Nucleus accumbens (tissue), 56 donors: ENCODE measurements at regions not wholly inside any gene's neighbourhood (a gene's known extent, or its start where the extent isn't known, plus 50 kb on each side); places are given as distances from the start of the nearest gene placed in this dataset.
A peak's percentile ranks its signal among the peaks of the same experiment; 100 is the strongest.
"Not testable (repeated sequence)": the region's sequence is repeated elsewhere in the genome, so short reads cannot be mapped to it uniquely, and the experiment has no call there.

Source experiments
- DNase-seq, 56 donors: peaks; one replicate each; lab custom pipeline; 2025; lab: John Stamatoyannopoulos, UW

DNA sequence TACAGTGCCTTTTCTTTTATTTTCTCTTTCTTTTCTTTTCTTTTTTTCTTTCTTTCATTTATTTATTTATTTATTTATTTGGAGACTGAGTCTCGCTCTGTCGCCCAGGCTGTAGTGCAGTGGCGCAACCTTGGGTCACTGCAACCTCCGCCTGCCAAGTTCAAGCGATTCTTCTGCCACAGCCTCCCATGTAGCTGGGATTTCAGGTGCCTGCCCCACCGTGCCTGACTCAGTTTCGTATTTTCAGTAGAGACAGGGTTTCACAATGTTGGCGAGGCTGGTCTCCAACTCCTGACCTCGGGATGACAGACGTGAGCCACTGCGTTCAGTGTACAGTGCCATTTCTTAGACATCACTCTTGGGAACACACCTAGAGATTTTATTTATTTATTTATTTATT, 110.0 kb upstream of the ANKRD30BL start:
- not testable (repeated sequence) for DNase-seq

- DNase-seq, result no peak
These were observed 111.0 kb upstream of the ANKRD30BL start for GRCh38 chr2:132272713-132273112.

DNA sequence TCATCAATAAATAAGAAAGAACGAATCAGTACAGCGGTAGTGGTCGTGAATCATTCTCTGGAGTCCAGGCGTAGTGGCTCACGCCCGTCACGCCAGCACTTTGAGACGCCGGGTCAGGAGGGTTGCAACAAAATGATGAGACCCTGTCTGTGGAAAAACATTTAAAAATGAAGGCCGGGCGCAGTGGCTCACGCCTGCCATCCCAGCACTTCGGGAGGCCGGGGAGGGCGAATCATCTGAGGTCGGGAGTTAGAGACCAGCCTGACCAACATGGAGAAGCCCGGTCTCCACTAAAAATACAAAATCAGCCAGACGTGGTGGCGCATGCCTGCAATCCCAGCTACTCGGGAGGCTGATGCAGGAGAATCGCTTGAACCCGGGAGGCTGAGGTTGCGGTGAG, 111.8 kb upstream of the ANKRD30BL start:
- not testable (repeated sequence) for DNase-seq

- no peak for DNase-seq
These were observed 112.2 kb upstream of the ANKRD30BL start for GRCh38 chr2:132274000-132274399.

GRCh38 chr2:132275396-132275795, 113.6 kb upstream of the ANKRD30BL start:
- no peak for DNase-seq

DNA sequence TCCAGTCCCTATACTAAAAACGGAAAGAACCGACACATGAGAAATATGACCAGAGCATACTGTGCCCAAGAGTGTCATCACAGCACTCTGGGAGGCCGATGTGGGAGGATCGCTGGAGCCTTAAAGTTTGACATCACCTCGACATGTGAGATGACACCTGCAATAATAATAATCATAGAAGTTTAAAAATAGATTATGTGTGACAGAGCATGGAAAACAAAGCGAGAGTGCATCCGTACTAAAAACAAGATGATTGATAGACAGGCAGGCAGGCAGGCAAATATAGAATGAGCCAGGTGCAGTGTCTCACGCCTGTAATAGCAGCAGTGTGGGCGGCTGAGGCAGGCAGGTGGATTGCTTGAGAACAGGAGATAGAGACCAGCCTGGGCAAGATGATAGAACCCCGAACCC, 114.8 kb upstream of the ANKRD30BL start:
- no peak for DNase-seq

DNA sequence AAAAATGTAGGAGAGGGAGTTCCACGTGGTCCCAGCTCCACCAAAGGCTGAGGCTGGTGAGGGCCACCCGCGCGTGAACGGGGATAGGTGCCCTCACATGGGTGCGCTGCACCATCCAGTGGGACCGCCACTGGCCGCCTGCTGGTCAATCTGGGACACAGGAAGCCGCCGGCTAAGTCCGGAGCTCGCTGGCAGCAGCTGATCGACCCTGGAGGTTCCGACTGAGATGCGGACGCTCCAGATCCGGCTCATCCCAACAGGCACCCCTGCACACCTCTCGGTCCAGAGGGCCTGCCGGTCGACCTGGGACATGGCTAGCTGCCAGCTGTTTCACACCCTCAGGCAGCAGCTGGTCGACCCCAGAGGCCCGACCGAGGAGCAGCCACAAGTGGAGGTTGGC, 116.5 kb upstream of the ANKRD30BL start:
- DNase-seq, result no peak

DNA sequence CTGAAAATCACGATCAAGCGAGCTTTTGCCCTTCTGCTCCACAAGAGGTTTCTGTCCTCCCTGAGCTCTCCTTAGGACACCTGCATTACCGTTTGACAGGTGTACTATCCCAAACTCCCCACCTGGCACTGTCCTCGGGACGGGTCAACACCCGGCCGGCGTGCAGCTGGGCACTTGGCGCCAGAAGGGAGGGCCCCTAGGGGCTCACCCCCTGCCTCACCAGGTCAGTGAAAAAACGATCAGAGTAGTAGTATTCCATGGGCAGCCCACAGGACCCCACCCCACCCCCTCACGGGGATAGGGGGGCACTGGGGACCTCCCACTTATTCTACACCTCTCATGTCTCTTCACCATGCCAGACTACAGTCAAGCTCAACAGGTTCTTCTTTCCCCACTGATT, 117.6 kb upstream of the ANKRD30BL start:
- DNase-seq, result no peak

GRCh38 chr2:132279930-132280615, 118.3 kb upstream of the ANKRD30BL start:
- no peak for DNase-seq

- DNase-seq, result no peak
These were observed 119.2 kb upstream of the ANKRD30BL start for GRCh38 chr2:132280912-132281311.

GRCh38 chr2:132282104-132282503, 120.4 kb upstream of the ANKRD30BL start:
- not testable (repeated sequence) for DNase-seq

DNA sequence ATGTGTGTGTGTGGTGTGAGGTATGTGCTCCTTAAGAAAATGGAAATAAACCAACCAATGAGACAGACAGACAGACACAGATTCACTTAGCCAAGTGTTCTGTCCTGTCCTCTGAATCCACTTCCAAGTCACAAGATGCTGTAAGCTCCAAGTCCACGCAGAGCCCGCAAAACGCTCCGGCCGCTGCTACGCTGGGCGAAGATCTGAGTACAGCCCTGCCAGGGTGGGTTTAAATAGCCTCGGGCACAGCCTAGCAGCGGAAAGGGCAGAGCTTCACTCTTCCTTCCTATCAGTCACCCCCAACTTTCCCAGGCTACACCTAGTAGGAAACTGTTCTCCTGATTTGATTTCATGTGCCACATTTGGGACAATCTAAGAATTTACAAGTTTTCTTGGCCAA, 121.2 kb upstream of the ANKRD30BL start:
- no peak for DNase-seq

DNA sequence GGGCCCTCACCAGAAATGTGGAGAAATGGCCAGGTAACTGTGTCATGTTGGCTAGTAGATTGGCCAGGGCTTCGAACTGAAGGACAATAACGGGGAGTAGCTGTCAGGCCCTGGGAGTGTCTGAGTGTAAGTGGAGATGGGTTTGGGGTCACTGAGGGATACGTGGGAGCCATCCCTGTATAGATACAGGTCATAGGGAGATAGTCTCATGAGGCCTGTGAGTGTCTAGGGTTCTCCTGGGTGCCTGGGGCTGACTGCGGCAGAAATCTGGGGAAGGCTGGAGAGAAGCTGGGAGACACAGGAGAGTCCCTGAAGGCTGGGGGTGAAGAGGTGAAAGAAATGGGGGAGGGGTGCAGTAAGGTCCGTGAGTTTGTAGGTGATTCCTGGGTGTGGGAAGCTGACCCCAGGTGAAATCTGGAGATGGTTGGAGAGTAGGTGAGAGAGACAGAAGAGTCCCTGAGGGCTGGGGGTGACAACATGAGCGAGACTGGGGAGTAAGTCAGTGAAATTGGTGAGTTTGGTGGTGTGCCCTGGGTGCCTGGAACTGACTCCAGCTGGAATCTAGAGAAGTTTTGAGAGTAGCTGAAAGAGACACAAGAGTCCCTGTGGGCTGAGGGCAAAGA, 124.6 kb upstream of the ANKRD30BL start:
- DNase-seq, result not testable (repeated sequence)

DNA sequence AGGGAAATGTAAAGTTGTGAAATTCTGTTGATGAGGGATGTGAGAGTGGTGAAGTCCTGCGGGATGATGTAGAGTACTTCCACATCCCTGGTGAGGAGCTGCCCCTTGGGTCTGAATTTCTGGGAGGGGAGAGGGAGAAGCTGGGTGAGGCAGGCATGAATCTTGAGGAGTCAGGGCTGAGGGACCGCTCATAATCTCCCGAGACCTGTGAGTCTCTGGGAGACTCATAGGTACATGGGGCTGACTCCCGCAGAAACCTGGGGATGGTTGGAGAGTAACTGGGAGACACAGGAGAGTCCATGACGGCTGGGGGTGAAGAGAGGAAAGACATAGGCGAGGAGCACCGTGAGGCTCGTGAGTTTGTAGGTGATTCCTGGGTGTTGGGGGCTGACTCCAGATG, 126.2 kb upstream of the ANKRD30BL start:
- DNase-seq, result not testable (repeated sequence)

DNA sequence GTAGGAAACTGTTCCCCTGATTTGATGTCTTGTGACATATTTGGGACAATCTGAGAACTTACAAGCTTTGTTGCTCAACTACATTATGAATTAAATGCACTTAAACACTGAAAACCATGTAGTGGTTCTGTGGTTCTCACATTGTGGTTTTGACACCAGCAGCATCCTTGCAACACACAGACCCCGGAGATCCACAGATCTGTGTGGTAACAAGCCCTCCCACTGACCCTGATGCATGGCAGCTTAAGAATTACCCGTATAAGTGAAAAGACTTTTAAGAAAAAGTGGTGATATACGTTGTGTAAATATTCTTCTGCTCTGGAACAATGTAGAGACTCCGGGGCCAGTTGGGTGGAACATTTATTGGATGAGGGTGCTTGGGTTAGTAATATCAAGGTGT, 127.4 kb upstream of the ANKRD30BL start:
- not testable (repeated sequence) for DNase-seq

DNA sequence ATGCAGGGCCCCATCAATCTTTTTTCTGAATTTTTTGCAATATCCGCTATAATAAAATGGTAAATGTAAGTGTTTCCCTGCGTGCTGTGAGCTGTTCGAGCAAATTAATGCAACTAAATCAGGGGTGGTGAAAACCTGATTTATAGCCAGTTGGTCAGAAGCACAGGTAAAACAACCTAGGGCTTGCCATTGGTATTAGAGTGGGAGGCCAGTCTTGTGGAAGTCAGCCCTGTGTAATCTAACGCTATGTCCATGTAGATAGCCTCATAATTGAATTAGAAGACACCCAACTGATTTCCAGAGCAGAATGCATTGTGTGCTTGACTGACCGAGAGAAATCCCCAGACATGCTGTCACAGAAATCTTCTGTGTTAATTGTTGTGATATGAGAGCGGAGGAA, 126.8 kb upstream of the GPR39 start:
- not testable (repeated sequence) for DNase-seq

DNA sequence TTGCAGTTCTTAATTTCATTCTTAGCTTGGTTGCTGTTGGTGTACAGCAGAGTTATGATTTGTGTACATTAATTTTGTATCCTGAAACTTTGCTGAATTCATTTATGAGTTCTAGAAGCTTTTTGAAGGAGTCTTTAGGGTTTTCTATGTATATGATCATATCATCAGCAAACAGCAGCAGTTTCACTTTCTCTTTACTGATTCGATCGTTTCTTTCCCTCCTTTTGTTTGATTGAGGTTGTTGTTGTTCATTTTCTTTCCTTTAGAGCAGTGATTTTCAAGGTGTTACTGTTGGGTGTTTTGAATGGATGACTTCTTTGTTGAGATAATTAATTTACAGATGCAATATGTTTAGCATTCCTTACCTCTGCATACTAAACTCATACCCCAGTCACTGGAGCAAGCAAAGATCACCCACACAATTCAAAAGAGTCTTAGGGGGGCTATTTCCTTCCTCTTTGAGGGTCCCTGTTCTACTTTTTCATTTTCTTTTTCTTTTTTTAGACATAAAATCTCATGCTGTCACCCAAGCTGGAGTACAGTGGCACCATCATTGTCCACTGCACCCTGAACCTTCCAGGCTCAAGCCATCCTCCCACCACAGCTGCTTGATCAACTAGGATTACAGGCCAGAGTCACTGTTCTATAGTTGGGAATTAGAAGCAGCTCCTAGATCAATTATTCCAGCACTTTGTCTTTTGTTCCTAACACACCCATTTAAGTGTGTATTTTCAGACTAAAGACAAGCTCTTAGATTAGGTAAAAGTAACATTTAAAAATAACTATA, 115.8 kb upstream of the GPR39 start:
- DNase-seq, result not testable (repeated sequence)

- peak; percentile 23 to 91 (median 76) for DNase-seq
These were observed 111.8 kb upstream of the GPR39 start for GRCh38 chr2:132304661-132305380.

DNA sequence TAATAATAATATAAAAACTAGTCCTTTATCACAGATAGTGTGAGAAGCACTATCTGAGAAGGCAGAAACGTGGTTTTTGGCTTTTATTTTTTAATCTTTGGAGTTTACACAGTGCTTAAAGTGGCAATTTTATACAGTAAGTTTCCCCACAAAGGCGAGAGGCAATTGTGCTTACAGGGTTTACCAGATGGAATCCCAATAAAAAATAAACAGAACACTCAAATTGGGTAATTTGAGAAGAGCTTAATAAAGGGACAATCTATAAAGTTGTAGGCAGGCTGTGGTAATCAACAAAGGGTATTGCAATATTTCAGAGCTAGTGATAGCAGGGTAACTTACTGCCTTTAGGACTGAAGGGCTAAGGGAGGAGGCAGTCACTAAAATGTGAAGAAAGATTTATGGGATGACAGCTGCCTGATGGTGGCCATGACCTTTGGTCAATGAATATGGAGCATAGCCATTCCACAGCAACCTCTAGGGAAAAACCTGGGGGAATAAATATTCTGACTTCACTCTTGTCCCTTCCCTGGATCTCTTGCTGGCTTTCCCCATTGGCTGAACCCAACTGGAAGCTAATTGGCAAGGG, 108.9 kb upstream of the GPR39 start:
- not testable (repeated sequence) for DNase-seq

DNA sequence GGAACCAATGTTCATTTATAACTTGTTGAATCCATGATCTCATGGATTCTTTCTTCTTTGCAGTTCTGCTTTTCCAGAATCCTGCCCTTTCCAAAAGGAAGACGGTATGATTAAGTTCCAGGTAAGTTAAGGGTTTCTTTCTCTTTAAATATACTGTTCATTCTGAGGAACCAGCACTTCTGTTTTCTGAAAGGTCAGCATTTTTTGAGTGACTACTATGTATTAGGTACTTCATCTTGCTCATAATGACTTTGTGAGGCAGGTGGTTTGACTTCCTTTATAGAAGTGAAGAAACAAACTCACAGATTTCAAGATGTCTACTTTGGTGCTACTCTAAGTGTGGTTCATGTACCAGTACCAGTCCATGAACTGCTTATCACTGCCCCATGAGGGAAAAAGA, 107.4 kb upstream of the GPR39 start:
- not testable (repeated sequence) for DNase-seq
